K562 (cell line): ENCODE measurements at regions not wholly inside any gene's neighbourhood (a gene's known extent, or its start where the extent isn't known, plus 50 kb on each side); places are given as distances from the start of the nearest gene placed in this dataset.

Experiments
- CTCF ChIP-seq, 3 experiments: IDR thresholded peaks in 2 of 3; conservative IDR thresholded peaks in 1 of 3; 2 replicates each; pipeline ENCODE4 v1.5.1; 2011 to 2012; ENCODE audit warnings: low read length in 3 of 3, mild to moderate bottlenecking in 3 of 3, control low read depth in 2 of 3, improper control_type of control experiment in 1 of 3, inconsistent platforms in 1 of 3, low read depth in 1 of 3, mixed read lengths in 1 of 3, moderate library complexity in 1 of 3; ENCODE audit not compliant: insufficient read depth in 2 of 3
- KLF13 ChIP-seq: fragments of 450-650 bp; IDR thresholded peaks from 2 replicates; pipeline ENCODE4 v1.6.1; 2016; ENCODE audit warnings: missing genetic modification characterization, low read depth, mild to moderate bottlenecking, missing compliant biosample characterization, moderate library complexity, borderline replicate concordance
- MEIS2 ChIP-seq: fragments of 450-650 bp; IDR thresholded peaks from 2 replicates; pipeline ENCODE4 v1.6.1; 2014; ENCODE audit warnings: mild to moderate bottlenecking; ENCODE audit not compliant: partially characterized antibody
- PHF20 ChIP-seq: fragments of 450-650 bp; IDR thresholded peaks from 2 replicates; pipeline ENCODE4 v1.6.1; 2018; ENCODE audit not compliant: partially characterized antibody
- POLR2A ChIP-seq: fragments of 450-650 bp; conservative IDR thresholded peaks from 2 replicates; pipeline ENCODE4 v1.6.1; 2016
- ZBTB1 ChIP-seq: sonication (generic); formaldehyde crosslinking; IDR thresholded peaks from 2 replicates; pipeline ENCODE4 v1.8.1; 2023; ENCODE audit warnings: missing genetic modification reagents, low read depth, mild to moderate bottlenecking, borderline replicate concordance

DNA sequence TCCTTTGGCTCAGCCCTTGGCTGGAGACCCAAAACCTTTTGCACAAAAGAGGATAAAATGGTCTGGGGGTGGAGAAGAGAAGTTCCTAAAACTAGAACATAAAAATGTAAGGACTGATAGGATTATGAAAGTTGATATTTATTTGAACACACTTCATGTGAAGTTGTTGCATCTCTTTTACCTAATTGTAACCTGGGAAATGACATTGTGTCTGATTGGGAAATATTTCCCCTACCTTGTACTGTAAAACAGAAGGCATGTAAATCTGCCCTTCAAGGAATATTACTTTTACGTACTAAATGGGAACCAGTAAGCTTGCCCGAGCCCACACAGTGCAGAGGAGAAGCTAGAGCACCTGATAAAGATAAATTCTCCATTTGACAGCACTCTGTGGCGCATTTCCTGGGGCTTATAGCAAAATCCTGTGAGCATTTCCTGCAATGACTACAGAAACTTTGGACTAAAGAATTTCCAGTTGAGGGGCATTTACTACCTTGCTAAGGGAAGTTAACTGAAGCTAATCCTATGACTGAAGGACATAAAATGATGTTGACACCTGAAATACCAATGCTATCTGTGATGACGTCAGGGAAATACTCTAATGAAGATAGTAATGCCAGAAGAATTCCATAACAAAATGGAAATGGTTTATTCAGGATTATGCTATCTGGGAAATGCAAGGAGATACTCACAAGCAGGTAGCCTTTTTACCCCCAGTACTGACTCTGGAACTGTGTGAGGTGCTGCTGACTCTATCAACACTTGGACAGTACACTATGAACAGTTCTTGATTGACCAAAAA, 78.3 kb upstream of the LIFR start:
- TF ChIP-seq POLR2A (no peak), PHF20 (no peak), CTCF (IDR thresholded peaks at IDR 0.05 in 2 of 3, conservative IDR thresholded peaks at IDR 0.05 in 1 of 3; ENCODE audit: insufficient read depth in 2 of 3, low read depth in 1 of 3, low read length in 3 of 3) (no peak), KLF13 (tag) (no peak), ZBTB1 (CRISPR knock-in tag) (no peak), MEIS2 (no peak)
